ENCODE measurements at regions not wholly inside any gene's neighbourhood (a gene's known extent, or its start where the extent isn't known, plus 50 kb on each side); places are given as distances from the start of the nearest gene placed in this dataset.

GRCh38 chr5:165094782-165095181 is 1589.4 kb downstream of the MAT2B start:
- ATAC-seq, result no peak

GRCh38 chr5:165101709-165102108 is 1596.3 kb downstream of the MAT2B start:
- DNase-seq, result no peak
- ATAC-seq, result no peak
- H3K36me3 ChIP-seq, result no peaks in the 10 kb centered on the region
- intact Hi-C loops (cut with DNase I; ENCODE audit: low total_unique reads), result no loop called here
- H3K9me3 ChIP-seq, result no peaks in the 10 kb centered on the region
- TF ChIP-seq POLR2A (IDR thresholded peaks at IDR 0.05), result no peak
- no peak for TF ChIP-seq CTCF (IDR thresholded peaks at IDR 0.05 in 4 of 5, conservative IDR thresholded peaks at IDR 0.05 in 1 of 5)
- H3K4me1 ChIP-seq, result no peaks in the 10 kb centered on the region
- H3K4me3 ChIP-seq, result no peak overlapping the region
- H3K27ac ChIP-seq, result no peak overlapping the region
- in situ Hi-C loops (cut with MboI; ENCODE audit: low sequenced_read_pairs in 4 of 4), result no loop called here
- no peaks in the 10 kb centered on the region for H3K27me3 ChIP-seq

More at GRCh38 chr5:165094782-165095181, 1589.4 kb downstream of the MAT2B start:
- Histone ChIP-seq H3K36me3 (no peaks in the 10 kb centered on the region), H3K9me3 (no peaks in the 10 kb centered on the region), H3K4me1 (no peaks in the 10 kb centered on the region), H3K27me3 (no peaks in the 10 kb centered on the region), H3K4me3 (no peak overlapping the region), H3K27ac (no peak overlapping the region)
- intact Hi-C loops (cut with DNase I; ENCODE audit: low total_unique reads) (no loop called here), in situ Hi-C loops (cut with MboI; ENCODE audit: low sequenced_read_pairs in 4 of 4) (no loop called here)
- TF ChIP-seq POLR2A (IDR thresholded peaks at IDR 0.05) (no peak), CTCF (IDR thresholded peaks at IDR 0.05 in 4 of 5, conservative IDR thresholded peaks at IDR 0.05 in 1 of 5) (no peak)
- DNase-seq, result no peak

- no peak overlapping the region for H3K27ac ChIP-seq
- H3K4me3 ChIP-seq, result no peak overlapping the region
- in situ Hi-C loops (cut with MboI; ENCODE audit: low sequenced_read_pairs in 4 of 4) (no loop called here), intact Hi-C loops (cut with DNase I; ENCODE audit: low total_unique reads) (no loop called here)
- H3K4me1 ChIP-seq, result no peaks in the 10 kb centered on the region
- no peak for TF ChIP-seq POLR2A (IDR thresholded peaks at IDR 0.05)
- no peaks in the 10 kb centered on the region for H3K36me3 ChIP-seq
- no peaks in the 10 kb centered on the region for H3K27me3 ChIP-seq
- DNase-seq (no peak), ATAC-seq (no peak)
- peaks cover 0 to 4% (median 0%) of the 10 kb centered on the region in 3 donors for H3K9me3 ChIP-seq
These were observed 1599.2 kb downstream of the MAT2B start for GRCh38 chr5:165104611-165105010.

GRCh38 chr5:165108809-165109208 is 1603.4 kb downstream of the MAT2B start:
- DNase-seq (no peak), ATAC-seq (no peak)
- Histone ChIP-seq H3K4me1 (no peaks in the 10 kb centered on the region), H3K9me3 (peaks cover 0 to 4% (median 0%) of the 10 kb centered on the region in 3 donors), H3K27ac (no peak overlapping the region), H3K4me3 (no peak overlapping the region), H3K36me3 (no peaks in the 10 kb centered on the region), H3K27me3 (no peaks in the 10 kb centered on the region)
- intact Hi-C loops (cut with DNase I; ENCODE audit: low total_unique reads) (no loop called here), in situ Hi-C loops (cut with MboI; ENCODE audit: low sequenced_read_pairs in 4 of 4) (no loop called here)
- no peak for TF ChIP-seq POLR2A (IDR thresholded peaks at IDR 0.05)
- TF ChIP-seq CTCF (IDR thresholded peaks at IDR 0.05 in 4 of 5, conservative IDR thresholded peaks at IDR 0.05 in 1 of 5), result no peak

GRCh38 chr5:165119175-165119574 is 1613.8 kb downstream of the MAT2B start:
- ATAC-seq, result no peak
- intact Hi-C loops (cut with DNase I; ENCODE audit: low total_unique reads), result no loop called here
- DNase-seq, result no peak
- in situ Hi-C loops (cut with MboI; ENCODE audit: low sequenced_read_pairs in 4 of 4), result no loop called here
- TF ChIP-seq POLR2A (IDR thresholded peaks at IDR 0.05) (no peak), CTCF (IDR thresholded peaks at IDR 0.05 in 4 of 5, conservative IDR thresholded peaks at IDR 0.05 in 1 of 5) (no peak)
- Histone ChIP-seq H3K27me3 (no peaks in the 10 kb centered on the region), H3K36me3 (no peaks in the 10 kb centered on the region), H3K4me3 (no peak overlapping the region), H3K9me3 (no peaks in the 10 kb centered on the region), H3K4me1 (no peaks in the 10 kb centered on the region), H3K27ac (no peak overlapping the region)

Data from gastrocnemius medialis (tissue), 4 donors.